ENCODE measurements at regions not wholly inside any gene's neighbourhood (a gene's known extent, or its start where the extent isn't known, plus 50 kb on each side); places are given as distances from the start of the nearest gene placed in this dataset.

DNA sequence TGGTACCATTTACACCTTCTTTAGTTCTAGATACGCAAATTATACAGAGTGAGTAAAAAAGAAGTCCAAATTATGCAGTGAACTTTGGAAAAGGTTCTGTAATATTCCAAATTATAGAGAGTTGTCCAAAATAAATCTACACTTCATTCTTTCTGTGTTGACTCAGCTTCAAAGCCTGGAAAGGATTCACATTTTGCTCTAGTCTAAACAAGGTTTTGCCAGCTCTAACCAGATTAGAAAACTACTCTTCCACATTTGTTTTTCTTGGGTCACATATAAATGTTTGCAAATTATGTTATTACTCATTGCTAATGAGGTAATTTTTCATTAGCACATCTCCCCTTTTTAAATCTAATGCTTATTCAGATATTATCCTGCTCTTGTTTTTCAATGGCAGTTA is 1562.4 kb upstream of the SEL1L start:
- H3K27me3 Mint-ChIP-seq (ENCODE audit: low read depth in 3 of 3): peaks cover 0 to 1% (median 0%) of the 10 kb centered on the region in 3 donors
- no peaks in the 10 kb centered on the region for H3K36me3 Mint-ChIP-seq
- Histone ChIP-seq H3K4me2 (replicated peaks; ENCODE audit: extremely low read depth, low read length, poor library complexity, severe bottlenecking) (no peak overlapping the region), H3K9ac (ENCODE audit: insufficient read depth, low read length, poor library complexity, severe bottlenecking) (no peak overlapping the region), H3K27me3 (ENCODE audit: control insufficient read depth in 2 of 2, insufficient read depth in 2 of 2, low read length in 2 of 2) (no peaks in the 10 kb centered on the region), H3K36me3 (replicated peaks in 1 of 2; ENCODE audit: control insufficient read depth in 1 of 2, insufficient read depth in 2 of 2, low read length in 2 of 2) (no peaks in the 10 kb centered on the region), H2AFZ (ENCODE audit: insufficient read depth, low read depth, low read length, poor library complexity, severe bottlenecking) (no peak overlapping the region), H3K4me3 (replicated peaks in 1 of 3; ENCODE audit: low read depth in 2 of 3, low read length in 3 of 3) (no peak overlapping the region), H3K79me2 (ENCODE audit: insufficient read depth, low read length) (no peaks in the 10 kb centered on the region), H3K27ac (ENCODE audit: low read depth in 1 of 2, low read length in 2 of 2) (no peak overlapping the region), H4K20me1 (ENCODE audit: insufficient read depth, low read length) (no peaks in the 10 kb centered on the region), H3K9me3 (replicated peaks in 1 of 2; ENCODE audit: control insufficient read depth in 1 of 2, insufficient read depth in 1 of 2, low read length in 2 of 2) (peaks cover 0 to 9% of the 10 kb centered on the region in 2 donors), H3K4me1 (ENCODE audit: control insufficient read depth in 1 of 2, insufficient read depth in 2 of 2, low read length in 2 of 2) (no peaks in the 10 kb centered on the region)
- H3K4me1 Mint-ChIP-seq: no peaks in the 10 kb centered on the region
- TF ChIP-seq CTCF (IDR thresholded peaks at IDR 0.05): no peak
- no peak overlapping the region for H3K27ac Mint-ChIP-seq
- intact Hi-C loops (cut with micrococcal nuclease): no loop called here
- H3K9me3 Mint-ChIP-seq: peaks cover 5 to 18% (median 8%) of the 10 kb centered on the region in 7 donors
- no peak for DNase-seq
- no CpG with 5 or more reads among the region's 1 CpG for WGBS (ENCODE audit: insufficient coverage)
- H3K4me3 Mint-ChIP-seq: no peak overlapping the region

DNA sequence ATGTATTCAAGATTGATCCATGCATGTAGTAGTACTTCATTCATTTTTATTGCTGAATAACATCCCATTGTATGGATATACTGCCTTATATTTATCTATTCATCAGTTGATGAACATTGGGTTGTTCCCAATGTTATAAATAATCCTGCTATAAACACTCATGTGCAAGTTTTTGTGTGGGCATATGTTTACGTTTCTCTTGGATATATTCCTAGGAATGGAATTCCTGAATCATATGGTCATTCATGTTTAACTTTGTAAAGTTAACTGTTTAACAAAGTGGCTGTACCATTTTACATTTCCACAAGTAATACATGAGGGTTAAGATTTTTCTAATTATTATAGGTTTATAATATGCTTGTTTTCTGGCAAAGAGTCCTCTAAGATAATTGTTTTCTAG is 1568.2 kb upstream of the SEL1L start:
- H3K4me2 ChIP-seq (replicated peaks; ENCODE audit: extremely low read depth, low read length, poor library complexity, severe bottlenecking): no peak overlapping the region
- no peaks in the 10 kb centered on the region for H3K9me3 ChIP-seq (replicated peaks in 1 of 2; ENCODE audit: control insufficient read depth in 1 of 2, insufficient read depth in 1 of 2, low read length in 2 of 2)
- no peaks in the 10 kb centered on the region for H4K20me1 ChIP-seq (ENCODE audit: insufficient read depth, low read length)
- no peaks in the 10 kb centered on the region for H3K27me3 ChIP-seq (ENCODE audit: control insufficient read depth in 2 of 2, insufficient read depth in 2 of 2, low read length in 2 of 2)
- intact Hi-C loops (cut with micrococcal nuclease): no loop called here
- no peak overlapping the region for H3K4me3 Mint-ChIP-seq
- no peak for TF ChIP-seq CTCF (IDR thresholded peaks at IDR 0.05)
- H3K36me3 ChIP-seq (replicated peaks in 1 of 2; ENCODE audit: control insufficient read depth in 1 of 2, insufficient read depth in 2 of 2, low read length in 2 of 2): no peaks in the 10 kb centered on the region
- no peak for DNase-seq
- no peaks in the 10 kb centered on the region for H3K4me1 Mint-ChIP-seq
- WGBS (ENCODE audit: insufficient coverage): no CpG with 5 or more reads among the region's 1 CpG
- no peaks in the 10 kb centered on the region for H3K36me3 Mint-ChIP-seq
- H3K4me1 ChIP-seq (ENCODE audit: control insufficient read depth in 1 of 2, insufficient read depth in 2 of 2, low read length in 2 of 2): no peaks in the 10 kb centered on the region
- no peaks in the 10 kb centered on the region for H3K27me3 Mint-ChIP-seq (ENCODE audit: low read depth in 3 of 3)
- no peak overlapping the region for H3K27ac Mint-ChIP-seq
- no peaks in the 10 kb centered on the region for H3K79me2 ChIP-seq (ENCODE audit: insufficient read depth, low read length)
- H3K4me3 ChIP-seq (replicated peaks in 1 of 3; ENCODE audit: low read depth in 2 of 3, low read length in 3 of 3): no peak overlapping the region
- no peak overlapping the region for H2AFZ ChIP-seq (ENCODE audit: insufficient read depth, low read depth, low read length, poor library complexity, severe bottlenecking)
- peaks cover 0 to 10% (median 5%) of the 10 kb centered on the region in 7 donors for H3K9me3 Mint-ChIP-seq
- no peak overlapping the region for H3K9ac ChIP-seq (ENCODE audit: insufficient read depth, low read length, poor library complexity, severe bottlenecking)
- no peak overlapping the region for H3K27ac ChIP-seq (ENCODE audit: low read depth in 1 of 2, low read length in 2 of 2)

Data from CD14-positive monocyte (primary cell).